ENCODE measurements at regions not wholly inside any gene's neighbourhood (a gene's known extent, or its start where the extent isn't known, plus 50 kb on each side); places are given as distances from the start of the nearest gene placed in this dataset.

DNA sequence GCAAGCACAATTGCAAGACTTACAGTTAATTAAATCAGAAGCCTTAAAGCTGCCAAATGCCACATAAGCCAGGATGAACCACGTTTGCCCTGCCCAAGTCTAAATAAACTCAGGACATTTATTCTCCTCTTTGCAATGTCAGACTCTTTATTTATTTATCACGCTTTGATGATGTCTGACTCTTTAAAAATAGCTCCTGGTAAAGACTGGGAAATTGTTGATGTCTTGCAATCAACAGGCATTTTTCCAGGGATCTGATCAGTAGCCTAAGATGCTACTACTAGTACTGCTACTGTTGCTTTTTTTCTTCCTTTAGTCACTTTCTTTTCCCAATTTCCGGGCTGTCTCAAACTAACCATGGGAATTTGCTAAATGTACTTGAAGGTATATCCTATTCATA is 365.8 kb upstream of the MARCKS start (continued):
- no peak for TF ChIP-seq SRF (IDR thresholded peaks at IDR 0.05; ENCODE audit: low read depth)
- TF ChIP-seq, protein P1, sequence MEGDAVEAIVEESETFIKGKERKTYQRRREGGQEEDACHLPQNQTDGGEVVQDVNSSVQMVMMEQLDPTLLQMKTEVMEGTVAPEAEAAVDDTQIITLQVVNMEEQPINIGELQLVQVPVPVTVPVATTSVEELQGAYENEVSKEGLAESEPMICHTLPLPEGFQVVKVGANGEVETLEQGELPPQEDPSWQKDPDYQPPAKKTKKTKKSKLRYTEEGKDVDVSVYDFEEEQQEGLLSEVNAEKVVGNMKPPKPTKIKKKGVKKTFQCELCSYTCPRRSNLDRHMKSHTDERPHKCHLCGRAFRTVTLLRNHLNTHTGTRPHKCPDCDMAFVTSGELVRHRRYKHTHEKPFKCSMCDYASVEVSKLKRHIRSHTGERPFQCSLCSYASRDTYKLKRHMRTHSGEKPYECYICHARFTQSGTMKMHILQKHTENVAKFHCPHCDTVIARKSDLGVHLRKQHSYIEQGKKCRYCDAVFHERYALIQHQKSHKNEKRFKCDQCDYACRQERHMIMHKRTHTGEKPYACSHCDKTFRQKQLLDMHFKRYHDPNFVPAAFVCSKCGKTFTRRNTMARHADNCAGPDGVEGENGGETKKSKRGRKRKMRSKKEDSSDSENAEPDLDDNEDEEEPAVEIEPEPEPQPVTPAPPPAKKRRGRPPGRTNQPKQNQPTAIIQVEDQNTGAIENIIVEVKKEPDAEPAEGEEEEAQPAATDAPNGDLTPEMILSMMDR (IDR thresholded peaks at IDR 0.05 in 2 of 3, conservative IDR thresholded peaks at IDR 0.05 in 1 of 3; ENCODE audit: borderline replicate concordance in 1 of 3, insufficient read depth in 1 of 3, low read depth in 2 of 3, low read length in 2 of 3) = no peak

DNA sequence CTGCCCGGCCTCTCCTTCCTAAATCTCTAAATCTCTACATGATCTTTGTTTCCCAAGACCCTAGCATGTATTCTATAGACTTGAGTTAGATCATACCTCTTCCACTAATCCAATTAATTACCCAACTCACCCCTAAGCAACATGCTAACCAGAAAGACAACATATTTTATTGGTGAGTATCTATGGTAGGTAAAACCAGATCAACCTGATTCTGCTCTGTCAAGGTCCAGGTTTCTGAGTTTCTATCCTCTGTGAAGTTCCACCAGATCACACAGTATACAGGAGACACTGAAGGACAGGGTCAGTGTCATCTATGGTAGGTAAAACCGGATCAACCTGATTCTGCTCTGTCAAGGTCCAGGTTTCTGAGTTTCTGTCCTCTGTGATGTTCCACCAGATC is 363.2 kb upstream of the MARCKS start:
- H3K9me2 ChIP-seq (ENCODE audit: insufficient read depth) = no peaks in the 10 kb centered on the region
- H3K9ac ChIP-seq (ENCODE audit: low read length) = no peak overlapping the region
- DNase-seq (ENCODE audit: low read depth, low spot score) (no peak), ATAC-seq (no peak)
- ChIA-PET POLR2A (no interaction called here), RAD21 (ENCODE audit: low non-redundant PET in 1 of 2, low total read pairs in 2 of 2, uncharacterized antibody in 2 of 2, unreplicated experiment in 2 of 2) (no interaction called here), CTCF (no interaction called here)
- no peaks in the 10 kb centered on the region for H4K20me1 ChIP-seq (ENCODE audit: insufficient read depth)
- H3K79me2 ChIP-seq (ENCODE audit: insufficient read depth, low read length) = no peaks in the 10 kb centered on the region
- intact Hi-C loops (cut with micrococcal nuclease) = no loop called here
- no peak for TF ChIP-seq EZH2 (IDR thresholded peaks at IDR 0.05)
- no TSS peak for BruUV-seq (replicated peaks)
- H2AFZ ChIP-seq (ENCODE audit: low read depth, low read length, poor library complexity, severe bottlenecking) = no peak overlapping the region
- H3K27ac ChIP-seq (ENCODE audit: low read depth, low read length) = no peak overlapping the region
- H3K4me3 ChIP-seq (replicated peaks in 1 of 2; ENCODE audit: low read depth in 1 of 2, low read length in 2 of 2) = no peak overlapping the region
- H3K9me3 ChIP-seq (ENCODE audit: control insufficient read depth in 1 of 2, insufficient read depth in 1 of 2, low read depth in 1 of 2, low read length in 2 of 2) = no peaks in the 10 kb centered on the region
- no peaks in the 10 kb centered on the region for H3K27me3 ChIP-seq (ENCODE audit: insufficient read depth, low read length)
- no peaks in the 10 kb centered on the region; a peak in 1 of 4 replicates for H3K4me1 ChIP-seq (ENCODE audit: control insufficient read depth in 1 of 2, insufficient read depth in 2 of 2, low read length in 2 of 2)
- no peaks in the 10 kb centered on the region for H3K36me3 ChIP-seq (ENCODE audit: control insufficient read depth in 1 of 2, insufficient read depth in 2 of 2, low read length in 2 of 2)
- H3K4me2 ChIP-seq (ENCODE audit: low read length) = no peak overlapping the region

DNA sequence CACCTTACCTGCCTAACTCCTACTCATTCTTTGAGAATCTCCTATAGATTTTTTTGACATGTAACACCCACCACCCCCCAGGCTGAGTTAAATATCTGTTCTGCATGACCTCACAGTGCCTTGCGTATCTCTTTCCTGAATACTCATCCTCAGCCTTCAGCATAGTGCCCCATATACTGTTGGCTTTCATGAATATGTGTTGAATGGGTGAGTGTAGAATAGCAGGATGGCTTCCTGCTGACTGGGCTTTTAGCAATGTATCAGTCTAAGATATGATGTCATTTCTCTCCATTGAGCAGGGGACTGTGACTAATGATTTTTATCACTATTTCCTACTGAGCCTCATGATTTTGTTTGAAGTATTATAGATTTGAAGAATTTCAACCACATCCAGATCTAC is 361.6 kb upstream of the MARCKS start:
- Histone ChIP-seq H3K27me3 (ENCODE audit: insufficient read depth, low read length) (no peaks in the 10 kb centered on the region), H4K20me1 (ENCODE audit: insufficient read depth) (no peaks in the 10 kb centered on the region), H3K4me3 (replicated peaks in 1 of 2; ENCODE audit: low read depth in 1 of 2, low read length in 2 of 2) (no peak overlapping the region), H3K4me2 (ENCODE audit: low read length) (no peak overlapping the region), H3K4me1 (ENCODE audit: control insufficient read depth in 1 of 2, insufficient read depth in 2 of 2, low read length in 2 of 2) (no peaks in the 10 kb centered on the region; a peak in 1 of 4 replicates), H3K36me3 (ENCODE audit: control insufficient read depth in 1 of 2, insufficient read depth in 2 of 2, low read length in 2 of 2) (no peaks in the 10 kb centered on the region), H3K9me2 (ENCODE audit: insufficient read depth) (no peaks in the 10 kb centered on the region), H2AFZ (ENCODE audit: low read depth, low read length, poor library complexity, severe bottlenecking) (no peak overlapping the region), H3K9me3 (ENCODE audit: control insufficient read depth in 1 of 2, insufficient read depth in 1 of 2, low read depth in 1 of 2, low read length in 2 of 2) (no peaks in the 10 kb centered on the region), H3K79me2 (ENCODE audit: insufficient read depth, low read length) (no peaks in the 10 kb centered on the region), H3K27ac (ENCODE audit: low read depth, low read length) (no peak overlapping the region), H3K9ac (ENCODE audit: low read length) (no peak overlapping the region)
- RAD21 ChIA-PET (ENCODE audit: low non-redundant PET in 1 of 2, low total read pairs in 2 of 2, uncharacterized antibody in 2 of 2, unreplicated experiment in 2 of 2) = no interaction called here
- CTCF ChIA-PET = no interaction called here
- no TSS peak for BruUV-seq (replicated peaks)
- DNase-seq (ENCODE audit: low read depth, low spot score) = no peak
- intact Hi-C loops (cut with micrococcal nuclease) = no loop called here
- ATAC-seq = no peak
- POLR2A ChIA-PET = no interaction called here
- no peak for TF ChIP-seq ZNF274 (IDR thresholded peaks at IDR 0.05; ENCODE audit: low read depth, low read length)
- TF ChIP-seq CEBPB (IDR thresholded peaks at IDR 0.05; ENCODE audit: low read depth) = no peak
- no peak for TF ChIP-seq EGR1 (IDR thresholded peaks at IDR 0.05; ENCODE audit: low read depth)
- TF ChIP-seq RAD21 (IDR thresholded peaks at IDR 0.05; ENCODE audit: low read depth) = no peak
